LNCaP clone FGC (cell line): ENCODE measurements at regions not wholly inside any gene's neighbourhood (a gene's known extent, or its start where the extent isn't known, plus 50 kb on each side); places are given as distances from the start of the nearest gene placed in this dataset.

Source experiments
- DNase-seq: peaks from one replicate; pipeline ENCODE4 v3.0.0-alpha.2; 2011; ENCODE audit warnings: low read depth
- H3K4me3 ChIP-seq: 2 replicates; pipeline ENCODE4 v1.5.1; 2011; ENCODE audit warnings: mild to moderate bottlenecking, low read depth, low read length, control low read depth
- CTCF ChIP-seq: IDR thresholded peaks from 2 replicates; pipeline ENCODE4 v1.5.1; 2012; ENCODE audit warnings: mild to moderate bottlenecking; ENCODE audit not compliant: control insufficient read depth, insufficient read depth; ENCODE audit errors: extremely low read depth

GRCh38 chr3:94862703-94863102 is 799.8 kb downstream of the NSUN3 start:
- H3K4me3 ChIP-seq = no peak overlapping the region
- DNase-seq = peak; percentile 14
- TF ChIP-seq CTCF = peak; percentile 73

GRCh38 chr3:94869059-94869547 is 806.2 kb downstream of the NSUN3 start:
- no peak for TF ChIP-seq CTCF
- H3K4me3 ChIP-seq = no peak overlapping the region
- DNase-seq = no peak

DNA sequence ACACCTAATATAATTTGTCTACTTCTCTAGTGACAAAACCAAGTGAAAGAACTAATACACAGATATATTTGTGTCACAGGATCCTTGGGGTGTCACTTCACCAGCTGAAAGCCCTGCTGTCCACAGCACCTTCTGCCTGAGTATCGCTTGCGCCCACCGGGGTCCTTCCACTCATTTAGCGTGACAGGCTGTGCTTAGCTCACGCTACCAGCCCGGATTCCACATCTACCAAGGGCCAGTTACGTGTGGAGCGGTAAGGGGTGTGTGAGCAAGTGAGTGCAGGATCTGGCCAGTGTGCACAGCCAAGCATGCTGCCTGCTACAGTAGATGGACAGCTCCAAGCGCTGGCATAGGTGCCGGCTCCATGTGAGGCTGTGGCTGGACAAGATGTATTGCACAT is 810.9 kb downstream of the NSUN3 start:
- DNase-seq = no peak
- TF ChIP-seq CTCF = no peak

GRCh38 chr3:94875149-94875548 is 812.3 kb downstream of the NSUN3 start:
- H3K4me3 ChIP-seq = no peak overlapping the region
- no peak for TF ChIP-seq CTCF
- no peak for DNase-seq

More for the DNA sequence above, 810.9 kb downstream of the NSUN3 start:
- no peak overlapping the region for H3K4me3 ChIP-seq

DNA sequence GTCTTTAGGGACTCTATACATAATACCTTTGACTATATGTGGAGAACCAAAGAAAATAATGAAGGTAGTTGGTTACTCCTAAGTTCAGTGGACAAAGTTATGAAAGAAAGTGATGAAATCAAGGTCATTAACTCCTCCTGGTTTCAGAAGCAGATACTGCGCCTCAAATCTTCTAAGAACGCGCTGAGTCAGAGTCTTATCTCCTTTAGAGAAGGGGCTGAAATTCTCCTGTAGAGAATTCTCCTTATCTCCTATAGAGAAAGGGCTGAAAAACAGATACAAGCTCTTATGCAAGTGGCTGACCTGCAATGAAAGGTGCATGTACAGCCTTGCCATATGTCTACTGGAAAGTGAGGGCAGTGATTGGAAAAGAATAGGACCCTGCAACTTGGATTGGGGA is 824.2 kb downstream of the NSUN3 start:
- H3K4me3 ChIP-seq = no peak overlapping the region
- no peak for DNase-seq
- TF ChIP-seq CTCF = no peak

DNA sequence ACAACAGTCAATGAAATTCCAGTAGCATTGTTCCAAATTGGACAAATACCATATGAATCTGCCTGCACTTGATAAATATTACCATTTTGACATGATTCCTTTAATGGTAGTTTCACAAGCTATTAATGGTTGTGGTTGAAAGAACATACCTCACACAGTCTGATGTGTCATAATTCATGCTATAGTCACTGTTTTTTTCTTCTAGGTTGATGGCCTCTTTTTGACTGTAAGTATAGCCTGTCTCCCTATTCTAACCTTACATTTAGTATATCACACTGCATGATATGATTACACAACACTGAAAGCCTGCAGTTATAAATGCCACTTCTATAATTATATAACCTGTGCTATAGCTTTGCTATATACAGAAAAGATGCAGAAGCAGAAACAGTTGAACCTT is 834.1 kb downstream of the NSUN3 start:
- no peak for TF ChIP-seq CTCF

DNA sequence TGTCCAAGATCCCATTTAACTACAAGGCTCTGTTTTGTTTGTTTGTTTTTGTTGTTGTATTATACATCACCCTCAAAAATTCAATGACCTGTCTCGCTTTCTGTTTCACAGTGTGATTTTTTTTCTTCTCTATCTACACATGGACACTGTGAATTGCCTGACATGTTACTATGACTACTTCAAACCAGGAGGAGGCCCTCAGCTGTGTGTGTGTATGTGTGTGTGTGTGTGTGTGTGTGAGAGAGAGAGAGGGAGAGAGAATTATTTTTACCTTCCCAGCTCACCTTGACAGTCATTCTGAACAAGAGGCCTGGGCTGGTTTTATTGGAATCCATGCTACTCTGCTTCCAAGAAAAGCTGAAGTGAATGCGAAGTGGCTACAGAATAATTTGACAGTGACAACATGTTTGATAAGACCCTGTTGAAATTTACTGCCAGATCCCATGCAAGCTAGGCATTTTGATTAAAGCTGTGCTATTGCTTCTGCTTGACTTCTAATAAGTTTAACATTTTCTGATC is 841.4 kb downstream of the NSUN3 start:
- no peak for DNase-seq
- TF ChIP-seq CTCF = no peak
- no peak overlapping the region for H3K4me3 ChIP-seq

More for the DNA sequence above, 834.1 kb downstream of the NSUN3 start:
- no peak overlapping the region for H3K4me3 ChIP-seq
- DNase-seq = no peak
